Fibroblast of lung (primary cell): ENCODE measurements at regions not wholly inside any gene's neighbourhood (a gene's known extent, or its start where the extent isn't known, plus 50 kb on each side); places are given as distances from the start of the nearest gene placed in this dataset.
A peak's percentile ranks its signal among the peaks of the same experiment; 100 is the strongest.

Experiments used
- DNase-seq, 2 donors: peaks; one replicate each; pipeline versions ENCODE4 v3.0.0 to v3.0.0-alpha.2; 2010; ENCODE audit warnings: low read depth in 2 of 2
- H2AFZ ChIP-seq: 2 replicates; pipeline ENCODE4 v1.5.1; 2012; ENCODE audit warnings: low read length, control low read depth, inconsistent platforms
- H3K27ac ChIP-seq: 2 replicates; pipeline ENCODE4 v1.5.1; 2011; ENCODE audit warnings: low read length, control low read depth; ENCODE audit not compliant: insufficient read depth
- H3K27me3 ChIP-seq: 2 replicates; pipeline ENCODE4 v1.5.1; 2011; ENCODE audit warnings: mild to moderate bottlenecking, low read length; ENCODE audit not compliant: control insufficient read depth, insufficient read depth
- H3K36me3 ChIP-seq: 2 replicates; pipeline ENCODE4 v1.5.1; 2011; ENCODE audit warnings: low read length; ENCODE audit not compliant: control insufficient read depth, insufficient read depth
- H3K4me1 ChIP-seq: 2 replicates; pipeline ENCODE4 v1.5.1; 2011; ENCODE audit warnings: low read length; ENCODE audit not compliant: control insufficient read depth, insufficient read depth; ENCODE audit errors: extremely low read depth
- H3K4me2 ChIP-seq: 2 replicates; pipeline ENCODE4 v1.5.1; 2011; ENCODE audit warnings: low read length, control low read depth; ENCODE audit not compliant: insufficient read depth; ENCODE audit errors: extremely low read depth
- H3K4me3 ChIP-seq, 4 experiments: fragments of 200-600 bp in 1 of 4; sonication (generic) in 1 of 4; replicated peaks in 1 of 4; 2 replicates each; pipeline ENCODE4 v1.5.1; 2011 to 2016; ENCODE audit warnings: low read length in 4 of 4, low read depth in 3 of 4, mild to moderate bottlenecking in 3 of 4, control low read depth in 2 of 4, inconsistent platforms in 1 of 4, mixed read lengths in 1 of 4; ENCODE audit not compliant: insufficient read depth in 1 of 4; ENCODE audit errors: control extremely low read depth in 1 of 4
- H3K79me2 ChIP-seq: 2 replicates; pipeline ENCODE4 v1.5.1; 2012; ENCODE audit warnings: mild to moderate bottlenecking, low read length, inconsistent platforms; ENCODE audit not compliant: control insufficient read depth, insufficient read depth
- H3K9ac ChIP-seq: 2 replicates; pipeline ENCODE4 v1.5.1; 2011; ENCODE audit warnings: mild to moderate bottlenecking, low read length, control low read depth; ENCODE audit not compliant: insufficient read depth
- H3K9me3 ChIP-seq: 2 replicates; pipeline ENCODE4 v1.5.1; 2012; ENCODE audit warnings: low read depth, low read length; ENCODE audit not compliant: control insufficient read depth, insufficient read depth
- H4K20me1 ChIP-seq: 2 replicates; pipeline ENCODE4 v1.5.1; 2011; ENCODE audit warnings: low read length; ENCODE audit not compliant: control insufficient read depth, insufficient read depth; ENCODE audit errors: extremely low read depth
- EZH2 ChIP-seq: IDR thresholded peaks from 2 replicates; pipeline ENCODE4 v1.5.1; 2012; ENCODE audit warnings: low read length, control low read depth, mild to moderate bottlenecking; ENCODE audit errors: missing control alignments
- TF ChIP-seq, protein P1 (sequence below), 2 donors: IDR thresholded peaks in 1 of 2; conservative IDR thresholded peaks in 1 of 2; 1 replicate in 1 of 2; 2 replicates in 1 of 2; pipeline ENCODE4 v1.5.1; 2011 to 2012; ENCODE audit warnings: low read length in 2 of 2, control low read depth in 1 of 2, inconsistent platforms in 1 of 2, low read depth in 1 of 2, mild to moderate bottlenecking in 1 of 2

DNA sequence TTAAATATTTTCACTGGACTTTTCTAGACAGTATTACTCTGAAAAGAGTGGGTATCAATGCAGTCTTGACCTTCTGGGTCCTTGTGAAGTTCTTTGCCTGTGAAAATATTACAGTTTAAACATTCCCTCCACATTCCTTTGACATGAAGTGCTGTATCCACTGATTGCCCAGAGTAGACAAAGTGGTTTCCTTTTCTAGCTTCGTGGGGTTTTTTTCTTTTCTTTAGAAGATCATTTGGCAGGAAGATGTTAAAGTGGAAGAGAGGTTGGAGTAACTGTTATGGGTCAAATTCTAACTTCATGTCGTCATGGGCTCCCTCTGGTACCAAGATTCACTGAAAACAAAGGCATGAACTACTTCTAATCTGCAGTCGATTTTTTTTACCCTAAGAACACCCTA lies 496.9 kb downstream of the EPHA4 start:
- DNase-seq = peak; percentile 56 to 96
- no peak overlapping the region for H3K4me3 ChIP-seq
- no peaks in the 10 kb centered on the region for H3K9me3 ChIP-seq
- H4K20me1 ChIP-seq = no peaks in the 10 kb centered on the region
- no peak overlapping the region for H3K4me2 ChIP-seq
- no peak overlapping the region for H3K9ac ChIP-seq
- no peaks in the 10 kb centered on the region for H3K79me2 ChIP-seq
- H3K4me1 ChIP-seq = no peaks in the 10 kb centered on the region
- no peaks in the 10 kb centered on the region for H3K36me3 ChIP-seq
- H2AFZ ChIP-seq = no peak overlapping the region
- no peaks in the 10 kb centered on the region for H3K27me3 ChIP-seq
- no peak overlapping the region for H3K27ac ChIP-seq
- TF ChIP-seq EZH2 = no peak
- TF ChIP-seq, protein P1, sequence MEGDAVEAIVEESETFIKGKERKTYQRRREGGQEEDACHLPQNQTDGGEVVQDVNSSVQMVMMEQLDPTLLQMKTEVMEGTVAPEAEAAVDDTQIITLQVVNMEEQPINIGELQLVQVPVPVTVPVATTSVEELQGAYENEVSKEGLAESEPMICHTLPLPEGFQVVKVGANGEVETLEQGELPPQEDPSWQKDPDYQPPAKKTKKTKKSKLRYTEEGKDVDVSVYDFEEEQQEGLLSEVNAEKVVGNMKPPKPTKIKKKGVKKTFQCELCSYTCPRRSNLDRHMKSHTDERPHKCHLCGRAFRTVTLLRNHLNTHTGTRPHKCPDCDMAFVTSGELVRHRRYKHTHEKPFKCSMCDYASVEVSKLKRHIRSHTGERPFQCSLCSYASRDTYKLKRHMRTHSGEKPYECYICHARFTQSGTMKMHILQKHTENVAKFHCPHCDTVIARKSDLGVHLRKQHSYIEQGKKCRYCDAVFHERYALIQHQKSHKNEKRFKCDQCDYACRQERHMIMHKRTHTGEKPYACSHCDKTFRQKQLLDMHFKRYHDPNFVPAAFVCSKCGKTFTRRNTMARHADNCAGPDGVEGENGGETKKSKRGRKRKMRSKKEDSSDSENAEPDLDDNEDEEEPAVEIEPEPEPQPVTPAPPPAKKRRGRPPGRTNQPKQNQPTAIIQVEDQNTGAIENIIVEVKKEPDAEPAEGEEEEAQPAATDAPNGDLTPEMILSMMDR (conservative IDR thresholded peaks at IDR 0.05 in 1 of 2, IDR thresholded peaks at IDR 0.05 in 1 of 2; ENCODE audit: low read depth in 1 of 2, low read length in 2 of 2) = no peak

DNA sequence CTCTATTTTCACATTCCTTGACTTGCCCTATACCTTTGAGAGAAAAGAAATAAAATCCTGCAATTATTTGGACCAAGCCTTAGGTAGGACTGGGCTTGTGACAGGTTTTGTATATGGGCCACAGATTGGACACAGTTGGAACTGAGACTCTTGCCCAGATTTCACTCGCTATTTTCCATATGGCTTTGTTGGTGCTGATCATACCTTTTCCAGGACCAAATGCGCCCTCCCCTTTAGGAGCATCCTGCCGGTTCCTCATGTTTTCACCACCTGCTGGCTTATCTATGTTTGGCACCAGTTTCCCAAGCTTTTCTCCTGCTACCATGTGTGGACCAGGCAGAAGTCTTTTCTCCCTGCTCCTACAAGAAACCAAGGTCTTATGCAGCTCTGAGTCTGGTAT lies 494.9 kb downstream of the EPHA4 start:
- no peaks in the 10 kb centered on the region for H3K9me3 ChIP-seq
- no peak overlapping the region for H3K4me3 ChIP-seq
- H3K27ac ChIP-seq = no peak overlapping the region
- no peak overlapping the region for H3K4me2 ChIP-seq
- no peak for DNase-seq
- H3K4me1 ChIP-seq = no peaks in the 10 kb centered on the region
- no peak overlapping the region for H3K9ac ChIP-seq
- no peak overlapping the region for H2AFZ ChIP-seq
- no peaks in the 10 kb centered on the region for H3K79me2 ChIP-seq
- H3K27me3 ChIP-seq = no peaks in the 10 kb centered on the region
- H4K20me1 ChIP-seq = no peaks in the 10 kb centered on the region
- no peak for TF ChIP-seq EZH2
- TF ChIP-seq, protein P1 (conservative IDR thresholded peaks at IDR 0.05 in 1 of 2, IDR thresholded peaks at IDR 0.05 in 1 of 2; ENCODE audit: low read depth in 1 of 2, low read length in 2 of 2) = no peak
- no peaks in the 10 kb centered on the region for H3K36me3 ChIP-seq

DNA sequence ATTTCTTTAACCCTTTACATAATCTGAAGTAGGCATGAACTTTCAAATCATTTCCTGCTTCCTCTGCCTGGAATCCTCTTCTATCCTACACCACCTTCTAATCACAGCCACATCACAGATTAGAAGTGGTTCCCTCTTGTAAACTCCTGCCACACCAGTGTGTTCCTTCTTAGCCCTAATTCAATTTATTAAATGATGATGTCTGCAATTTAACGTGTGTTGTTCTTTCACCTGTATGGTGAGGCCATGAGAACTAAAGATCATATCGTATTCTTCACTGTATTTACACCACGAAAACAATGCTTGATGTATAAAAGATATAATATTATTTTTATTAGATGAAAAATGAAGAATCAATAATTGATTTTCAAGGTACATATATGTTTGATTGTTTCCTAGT lies 494.3 kb downstream of the EPHA4 start:
- no peak overlapping the region for H3K27ac ChIP-seq
- no peak overlapping the region for H3K4me2 ChIP-seq
- no peak overlapping the region for H3K9ac ChIP-seq
- TF ChIP-seq, protein P1 (conservative IDR thresholded peaks at IDR 0.05 in 1 of 2, IDR thresholded peaks at IDR 0.05 in 1 of 2; ENCODE audit: low read depth in 1 of 2, low read length in 2 of 2) = no peak
- TF ChIP-seq EZH2 = no peak
- no peaks in the 10 kb centered on the region for H3K36me3 ChIP-seq
- H3K9me3 ChIP-seq = no peaks in the 10 kb centered on the region
- no peak overlapping the region for H3K4me3 ChIP-seq
- H3K4me1 ChIP-seq = no peaks in the 10 kb centered on the region
- H2AFZ ChIP-seq = no peak overlapping the region
- no peaks in the 10 kb centered on the region for H3K27me3 ChIP-seq
- no peaks in the 10 kb centered on the region for H3K79me2 ChIP-seq
- no peaks in the 10 kb centered on the region for H4K20me1 ChIP-seq
- no peak for DNase-seq
